HG03159 (cell line): ENCODE measurements at regions not wholly inside any gene's neighbourhood (a gene's known extent, or its start where the extent isn't known, plus 50 kb on each side); places are given as distances from the start of the nearest gene placed in this dataset.
"Not testable (repeated sequence)": the region's sequence is repeated elsewhere in the genome, so short reads cannot be mapped to it uniquely, and the experiment has no call there.

ENCODE experiments used
- ATAC-seq: cut with Tn5 transposase; IDR thresholded peaks from one replicate; pipeline ENCODE4 v1.9.1; 2021; ENCODE audit warnings: mild to moderate bottlenecking, moderate library complexity; ENCODE audit not compliant: unreplicated experiment

GRCh38 chrX:45447331-45447730 is 246.7 kb upstream of the DIPK2B start:
- ATAC-seq = no peak

DNA sequence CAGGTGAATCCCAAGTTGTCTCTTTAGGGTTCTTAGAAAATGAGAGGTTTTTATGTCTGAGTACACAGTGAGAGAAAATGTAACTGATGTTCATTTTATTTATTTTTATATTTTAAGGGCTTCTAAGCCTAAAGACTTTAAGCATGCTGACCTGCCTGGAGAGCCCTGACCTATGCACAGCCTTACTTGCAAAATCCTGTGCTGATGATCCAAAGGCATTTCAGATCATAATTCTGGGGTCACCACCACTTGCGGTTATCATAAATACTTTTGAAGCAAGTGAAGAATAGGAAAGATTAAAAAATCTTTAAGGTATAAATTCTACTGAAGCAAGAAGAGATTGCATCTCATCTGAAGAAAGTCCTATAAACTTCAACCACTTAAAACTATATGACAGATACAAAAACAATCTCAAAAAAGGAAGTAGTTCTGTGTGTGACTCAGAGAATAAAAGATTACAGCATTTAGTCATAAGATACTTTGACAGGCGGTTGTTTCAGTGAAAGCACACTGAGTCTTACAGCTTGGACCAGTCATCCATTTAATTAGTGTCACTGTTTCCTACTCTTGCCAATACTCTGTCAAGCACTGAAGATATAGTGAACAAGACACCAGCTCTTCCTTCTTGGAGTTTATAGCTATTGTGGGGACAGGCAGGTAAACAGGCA is 245.2 kb upstream of the DIPK2B start:
- ATAC-seq = no peak

DNA sequence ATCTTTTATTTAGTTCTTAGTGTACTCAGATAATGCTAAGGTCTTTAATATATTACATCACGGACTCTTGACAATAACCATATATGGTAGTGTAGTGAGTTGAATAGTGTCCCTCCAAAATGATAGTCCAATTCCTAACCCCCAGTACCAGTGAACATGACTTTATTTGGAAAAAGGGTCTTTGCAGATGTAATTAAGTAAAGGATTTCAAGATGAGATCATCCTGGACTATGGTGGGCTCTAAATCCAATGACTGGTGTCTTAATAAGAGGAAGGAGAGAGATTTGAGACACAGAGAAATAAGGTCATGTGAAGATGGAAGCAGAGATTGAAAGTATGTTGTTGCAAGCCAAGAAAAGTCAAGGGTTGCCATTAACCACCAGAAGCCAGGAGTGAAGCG is 236.5 kb upstream of the DIPK2B start:
- no peak for ATAC-seq

- no peak for ATAC-seq
These were observed 234.8 kb upstream of the DIPK2B start for GRCh38 chrX:45435481-45435880.

DNA sequence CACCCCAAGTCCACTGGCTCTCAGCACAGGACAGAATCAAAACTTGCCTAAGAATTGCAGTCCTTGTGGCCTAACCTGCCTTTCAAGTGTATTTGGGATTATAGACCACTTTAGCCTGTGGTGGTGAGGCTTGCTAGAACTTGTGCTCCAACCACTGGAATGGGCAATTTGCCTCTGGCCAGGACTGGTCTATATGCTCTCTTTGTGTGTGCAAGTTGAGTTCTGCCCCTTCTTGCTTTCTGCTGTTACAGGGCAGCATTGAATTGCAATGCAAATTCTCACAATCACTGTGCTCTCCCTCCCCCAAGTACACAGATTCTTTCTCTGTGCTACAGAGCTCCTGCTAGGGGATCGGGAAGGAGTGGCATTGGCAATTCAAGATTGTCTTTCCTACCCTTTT is 233.6 kb upstream of the DIPK2B start:
- ATAC-seq = no peak

- ATAC-seq = no peak
These were observed 228.2 kb upstream of the DIPK2B start for GRCh38 chrX:45428831-45429230.

DNA sequence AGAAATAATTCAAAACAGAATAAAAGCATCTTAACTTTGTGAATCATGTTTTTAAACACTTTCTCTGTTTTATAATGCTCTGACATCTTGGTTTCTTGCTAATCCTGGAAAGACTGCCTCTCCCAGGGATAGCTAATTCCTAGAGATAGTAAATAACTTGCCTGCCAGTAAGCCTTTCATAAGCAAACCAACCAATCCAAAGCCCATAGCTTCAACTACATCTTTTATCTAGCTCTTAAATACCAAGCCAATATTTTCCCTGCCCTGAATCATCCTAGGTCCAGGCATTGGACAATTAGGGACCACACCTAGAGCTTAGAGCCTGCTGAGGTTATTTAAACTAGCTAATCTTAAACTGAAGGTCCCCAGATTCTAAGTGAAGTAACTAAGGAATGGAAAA is 223.7 kb upstream of the DIPK2B start:
- ATAC-seq = no peak

GRCh38 chrX:45422216-45422925 is 221.7 kb upstream of the DIPK2B start:
- ATAC-seq = no peak

- ATAC-seq = no peak
These were observed 221.1 kb upstream of the DIPK2B start for GRCh38 chrX:45421806-45422205.

DNA sequence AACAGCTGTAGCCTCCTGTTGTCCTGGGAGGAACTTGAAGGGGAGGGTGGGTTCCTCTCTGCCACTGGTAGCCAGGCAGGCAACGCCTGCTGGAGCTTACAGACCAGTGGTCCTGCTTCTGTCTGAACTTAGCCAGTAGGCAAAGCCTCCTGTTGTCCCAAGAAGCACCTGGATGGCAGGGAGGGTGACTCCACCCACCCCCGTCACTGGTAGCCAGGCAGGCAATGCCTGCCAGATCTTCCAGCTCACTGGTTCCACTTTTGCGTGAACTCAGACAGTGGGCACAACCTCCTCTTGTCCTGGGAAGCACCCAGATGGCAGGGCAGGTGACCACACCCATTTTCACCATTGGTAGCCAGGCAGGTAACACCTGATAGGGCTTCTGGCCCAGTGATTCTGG is 203.5 kb upstream of the DIPK2B start:
- no peak for ATAC-seq

- no peak for ATAC-seq
These were observed 201.2 kb upstream of the DIPK2B start for GRCh38 chrX:45401923-45402322.

DNA sequence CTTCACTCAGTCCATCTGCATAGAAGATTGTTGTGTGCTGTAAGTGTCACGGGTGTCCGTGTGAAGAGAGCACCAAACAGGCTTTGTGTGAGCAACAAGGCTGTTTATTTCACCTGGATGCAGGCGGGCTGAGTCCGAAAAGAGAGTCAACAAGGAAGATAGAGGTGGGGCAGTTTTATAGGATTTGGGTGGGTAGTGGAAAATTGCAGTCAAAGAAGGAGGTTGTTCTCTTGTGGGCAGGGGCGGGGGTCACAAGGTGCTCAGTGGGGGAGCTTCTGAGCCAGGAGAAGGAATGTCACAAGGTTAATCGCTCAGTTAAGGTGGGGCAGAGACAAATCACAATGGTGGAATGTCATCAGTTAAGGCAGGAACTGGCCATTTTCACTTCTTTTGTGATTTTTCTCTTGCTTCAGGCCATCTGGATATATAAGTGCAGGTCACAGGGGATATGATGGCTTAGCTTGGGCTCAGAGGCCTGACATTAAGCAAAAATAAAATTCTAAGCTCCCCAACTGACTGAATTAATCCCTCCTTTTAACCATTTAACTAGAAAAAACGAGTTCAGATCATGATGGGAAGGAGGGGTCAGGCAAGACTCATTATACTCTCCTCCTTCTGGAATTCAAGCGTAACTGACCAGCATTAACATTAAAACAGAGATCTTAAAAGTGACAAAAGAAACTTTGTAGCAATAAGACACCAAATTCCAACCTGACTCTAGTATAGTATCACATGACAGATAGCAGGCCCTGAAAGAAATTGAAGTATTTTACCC is 200.5 kb upstream of the DIPK2B start:
- not testable (repeated sequence) for ATAC-seq

GRCh38 chrX:45400027-45400779 is 199.5 kb upstream of the DIPK2B start:
- no peak for ATAC-seq

DNA sequence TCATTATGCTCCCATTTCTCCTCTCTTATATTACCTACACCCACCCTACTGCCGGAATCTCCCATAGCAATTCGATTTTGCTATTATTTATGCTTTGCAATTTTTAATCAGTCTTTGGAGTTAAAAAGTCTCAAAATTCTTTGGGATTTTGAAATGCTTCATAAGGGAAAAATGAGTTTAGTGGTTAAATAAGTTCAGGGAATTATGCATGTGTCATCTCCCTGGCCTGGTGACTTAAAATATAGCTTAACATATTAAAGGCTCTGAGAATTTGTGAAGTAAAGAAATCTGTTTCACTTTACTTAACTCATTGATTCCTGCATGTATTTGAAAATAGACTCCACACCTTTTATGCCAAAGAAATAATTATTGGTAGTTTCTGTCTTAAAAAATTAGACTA is 185.1 kb upstream of the DIPK2B start:
- no peak for ATAC-seq

GRCh38 chrX:45381841-45382240 is 181.2 kb upstream of the DIPK2B start:
- ATAC-seq = no peak

GRCh38 chrX:45381366-45381765 is 180.7 kb upstream of the DIPK2B start:
- ATAC-seq = no peak

DNA sequence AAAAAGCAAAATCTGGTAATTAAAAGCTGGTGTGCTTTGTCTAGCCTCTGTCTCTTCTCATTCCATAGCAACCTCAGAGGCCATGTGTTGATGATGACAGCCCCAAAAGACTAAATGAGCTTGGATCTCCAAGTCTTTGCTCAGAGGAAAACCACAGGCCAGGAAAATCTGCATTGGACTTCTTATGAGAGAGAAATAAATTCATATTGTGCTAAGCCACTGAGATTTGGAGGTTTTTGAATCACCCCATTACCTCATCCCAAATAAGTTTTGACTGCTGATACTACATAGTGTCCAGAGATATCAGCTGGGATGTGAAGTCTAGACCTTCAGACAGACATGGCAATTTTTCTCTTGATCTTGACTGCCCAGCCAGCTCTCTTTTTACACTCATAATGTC is 178.6 kb upstream of the DIPK2B start:
- ATAC-seq = no peak

DNA sequence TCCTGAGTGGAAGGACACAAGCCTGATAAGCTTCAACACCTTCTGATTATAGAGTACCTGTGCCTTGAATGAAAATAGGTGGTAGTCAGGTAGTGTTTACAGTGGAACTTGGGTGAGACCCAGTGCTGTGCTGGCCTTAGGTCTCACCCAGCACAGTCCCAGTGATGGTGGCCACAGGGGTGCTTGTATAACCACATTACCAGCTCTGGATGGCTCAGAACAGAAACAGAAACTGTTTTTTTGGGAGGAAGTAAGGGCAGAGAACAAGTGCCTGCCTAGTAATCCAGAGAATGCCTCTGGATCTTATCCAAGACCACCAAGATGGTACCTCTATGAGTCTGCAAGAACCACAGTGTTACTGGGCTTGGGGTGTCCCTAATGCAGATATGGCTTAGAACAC is 171.5 kb upstream of the DIPK2B start:
- no peak for ATAC-seq

GRCh38 chrX:45368705-45369104 is 168.0 kb upstream of the DIPK2B start:
- no peak for ATAC-seq

DNA sequence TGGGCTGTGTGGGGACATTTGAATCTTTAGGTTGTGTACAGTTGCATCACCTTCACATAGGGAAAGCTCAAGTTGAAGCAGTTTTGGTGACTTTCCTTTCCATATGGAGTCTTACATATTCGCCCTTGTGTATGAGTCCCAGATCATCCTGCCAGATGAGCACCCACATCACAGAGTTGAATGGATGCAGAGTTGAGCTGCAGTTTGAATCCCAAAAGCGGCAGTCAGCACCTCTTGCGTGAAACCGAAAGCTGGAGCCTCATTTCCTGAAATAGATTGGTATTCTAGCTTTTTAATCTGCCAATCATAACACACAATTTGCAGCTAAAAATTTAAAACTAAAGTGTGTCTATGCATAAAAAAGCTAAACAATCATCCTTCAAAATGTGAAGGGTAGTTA is 162.9 kb upstream of the DIPK2B start:
- no peak for ATAC-seq

DNA sequence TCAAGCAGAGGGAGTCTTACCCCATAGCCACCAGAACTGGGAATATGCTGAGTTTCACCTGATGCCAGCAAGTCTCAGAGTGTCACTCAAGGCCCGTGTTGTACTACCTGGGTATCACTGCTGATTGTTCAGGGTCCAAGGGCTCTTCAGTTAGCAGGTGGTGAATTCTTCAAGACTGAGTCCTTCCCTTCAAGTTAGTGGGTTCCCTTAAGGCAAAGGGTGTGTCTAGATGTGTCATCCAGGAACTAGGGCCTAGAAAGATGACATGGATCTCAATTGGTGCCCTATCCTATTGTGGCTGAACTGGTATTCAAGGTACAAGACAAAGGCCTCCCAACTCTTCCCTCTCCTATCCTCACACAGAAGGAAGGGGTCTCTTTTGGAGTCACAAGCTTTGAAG is 159.9 kb upstream of the DIPK2B start:
- ATAC-seq = no peak
